Endothelial cell of umbilical vein (primary cell): ENCODE measurements at regions not wholly inside any gene's neighbourhood (a gene's known extent, or its start where the extent isn't known, plus 50 kb on each side); places are given as distances from the start of the nearest gene placed in this dataset.

ENCODE experiments used
- BruUV-seq: library from RNA; stranded (reverse); fragments of 400-500 nt; replicated peaks from 2 replicates; lab custom pipeline; 2021; lab: Mats Ljungman, UMichigan
- CTCF ChIA-PET: fragments of 300-600, 350-600 bp; sonication (Branson Sonifier 250); formaldehyde crosslinking; loops from one replicate; lab custom pipeline; 2021; ENCODE audit warnings: antibody characterized with exemption, inconsistent platforms; lab: Charles Lee
- POLR2A ChIA-PET: fragments of 300-600, 350-600 bp; sonication (Branson Sonifier 250); formaldehyde crosslinking; loops from one replicate; lab custom pipeline; 2021; ENCODE audit warnings: antibody characterized with exemption, inconsistent platforms; lab: Charles Lee
- DNase-seq: peaks from one replicate; pipeline ENCODE4 v3.0.0-alpha.2; 2011; ENCODE audit warnings: low read depth, low spot score
- FAIRE-seq: peaks from 2 replicates; lab custom pipeline; 2011; peaks lifted over from hg19 to GRCh38; lab: Jason Lieb, UNC
- H2AFZ ChIP-seq: 2 replicates; pipeline ENCODE4 v1.6.0; 2012; ENCODE audit warnings: low read depth, low read length, control low read depth, inconsistent platforms
- H3K27ac ChIP-seq: 2 replicates; pipeline ENCODE4 v1.5.1; 2011; ENCODE audit warnings: low read depth, mild to moderate bottlenecking, control low read depth, low read length, moderate library complexity; ENCODE audit not compliant: insufficient read depth
- H3K27me3 ChIP-seq, 2 experiments: 2 replicates each; pipeline versions ENCODE4 v1.6.0 to v1.6.1; 2011; ENCODE audit warnings: low read length in 2 of 2, mixed read lengths in 1 of 2; ENCODE audit not compliant: control insufficient read depth in 2 of 2, insufficient read depth in 2 of 2
- H3K36me3 ChIP-seq, 2 experiments: 2 replicates in 1 of 2; 3 replicates in 1 of 2; pipeline ENCODE4 v1.5.1; 2011; ENCODE audit warnings: low read length in 2 of 2, mild to moderate bottlenecking in 1 of 2, moderate library complexity in 1 of 2; ENCODE audit not compliant: control insufficient read depth in 2 of 2, insufficient read depth in 2 of 2; ENCODE audit errors: extremely low read depth in 1 of 2
- H3K4me1 ChIP-seq: 3 replicates; pipeline ENCODE4 v1.5.1; 2011; ENCODE audit warnings: mild to moderate bottlenecking, low read length; ENCODE audit not compliant: control insufficient read depth, insufficient read depth; ENCODE audit errors: extremely low read depth
- H3K4me2 ChIP-seq: 2 replicates; pipeline ENCODE4 v1.6.1; 2011; ENCODE audit warnings: low read length, control low read depth, mixed read lengths; ENCODE audit not compliant: insufficient read depth
- H3K4me3 ChIP-seq, 3 experiments: fragments of 200-600 bp in 1 of 3; sonication (generic), shearing (Covaris generic) in 1 of 3; replicated peaks in 1 of 3; 2 replicates each; pipeline ENCODE4 v1.5.1; 2011 to 2016; ENCODE audit warnings: control low read depth in 3 of 3, low read length in 3 of 3, mild to moderate bottlenecking in 2 of 3, inconsistent platforms in 1 of 3, low read depth in 1 of 3, moderate library complexity in 1 of 3; ENCODE audit not compliant: insufficient read depth in 1 of 3
- H3K79me2 ChIP-seq: 2 replicates; pipeline ENCODE4 v1.6.0; 2012; ENCODE audit warnings: low read length, inconsistent platforms; ENCODE audit not compliant: control insufficient read depth, insufficient read depth
- H3K9ac ChIP-seq: replicated peaks from 2 replicates; pipeline ENCODE3; 2011; ENCODE audit warnings: low read length, control low read depth; ENCODE audit not compliant: insufficient read depth; ENCODE audit errors: extremely low read depth
- H3K9me1 ChIP-seq: replicated peaks from 3 replicates; pipeline ENCODE4 v1.6.0; 2011; ENCODE audit warnings: mild to moderate bottlenecking, low read length; ENCODE audit not compliant: control insufficient read depth, insufficient read depth; ENCODE audit errors: extremely low read depth
- H3K9me3 ChIP-seq: replicated peaks from 2 replicates; pipeline ENCODE4 v1.5.1; 2012; ENCODE audit warnings: low read length, inconsistent platforms; ENCODE audit not compliant: control insufficient read depth, insufficient read depth
- H4K20me1 ChIP-seq: replicated peaks from 2 replicates; pipeline ENCODE3; 2011; ENCODE audit warnings: mild to moderate bottlenecking, low read length; ENCODE audit not compliant: control insufficient read depth, insufficient read depth; ENCODE audit errors: extremely low read depth
- CTCF ChIP-seq, 2 donors: IDR thresholded peaks; 1 replicate in 1 of 2; 2 replicates in 1 of 2; pipeline ENCODE4 v1.5.1; 2011; ENCODE audit warnings: low read length in 2 of 2, mild to moderate bottlenecking in 2 of 2, moderate library complexity in 2 of 2, control low read depth in 1 of 2, inconsistent platforms in 1 of 2, low read depth in 1 of 2; ENCODE audit not compliant: insufficient read depth in 1 of 2; ENCODE audit errors: extremely low read depth in 1 of 2
- EZH2 ChIP-seq: IDR thresholded peaks from 2 replicates; pipeline ENCODE4 v1.6.1; 2012; ENCODE audit warnings: borderline replicate concordance, low read depth, mild to moderate bottlenecking, moderate library complexity, low read length, inconsistent platforms; ENCODE audit not compliant: severe bottlenecking
- FOS ChIP-seq: IDR thresholded peaks from 2 replicates; pipeline ENCODE4 v1.6.1; 2011; ENCODE audit warnings: mild to moderate bottlenecking, low read length, moderate library complexity, borderline replicate concordance; ENCODE audit not compliant: insufficient read depth
- GATA2 ChIP-seq: IDR thresholded peaks from 2 replicates; pipeline ENCODE4 v1.7.0; 2011; ENCODE audit warnings: low read depth, mild to moderate bottlenecking, moderate library complexity, mixed read lengths, low read length; ENCODE audit not compliant: insufficient read length, insufficient read depth
- JUN ChIP-seq: IDR thresholded peaks from 2 replicates; pipeline ENCODE4 v1.6.1; 2011; ENCODE audit warnings: borderline replicate concordance, low read depth; ENCODE audit not compliant: insufficient read length, insufficient read depth
- MAX ChIP-seq: IDR thresholded peaks from 2 replicates; pipeline ENCODE4 v1.6.1; 2011; ENCODE audit not compliant: insufficient read depth, insufficient read length
- MYC ChIP-seq: IDR thresholded peaks from one replicate; pipeline ENCODE4 v1.6.1; 2011; ENCODE audit warnings: mild to moderate bottlenecking, low read depth, low read length
- POLR2A ChIP-seq: IDR thresholded peaks from 2 replicates; pipeline ENCODE4 v1.6.1; 2012; ENCODE audit warnings: low read depth, mild to moderate bottlenecking, control low read depth, low read length
- POLR2AphosphoS5 ChIP-seq: IDR thresholded peaks from 2 replicates; pipeline ENCODE4 v1.6.1; 2012; ENCODE audit warnings: low read depth, mild to moderate bottlenecking, control low read depth, low read length, moderate library complexity; ENCODE audit not compliant: insufficient read depth
- dilution Hi-C: fragments of 300-500 bp; cut with MboI; formaldehyde crosslinking; loops from one replicate; pipeline ENCODE4 v1.15.0; 2019; ENCODE audit warnings: low sequenced_read_pairs; ENCODE audit not compliant: extremely low pct_ligation_motif_present
- intact Hi-C: fragments of 100-400 bp; cut with micrococcal nuclease; formaldehyde crosslinking; loops from one replicate; pipeline ENCODE4 v1.10.0; 2022

GRCh38 chr2:226076529-226076928, 677.0 kb downstream of the NYAP2 start:
- intact Hi-C loops (no loop called here), dilution Hi-C loops (no loop called here)
- Histone ChIP-seq H3K9me1 (no peaks in the 10 kb centered on the region), H3K9ac (no peak overlapping the region), H3K4me3 (no peak overlapping the region), H3K79me2 (no peaks in the 10 kb centered on the region), H3K27ac (no peak overlapping the region), H3K27me3 (no peaks in the 10 kb centered on the region), H3K36me3 (no peaks in the 10 kb centered on the region), H4K20me1 (no peaks in the 10 kb centered on the region), H3K4me2 (no peak overlapping the region), H2AFZ (no peak overlapping the region), H3K4me1 (no peaks in the 10 kb centered on the region), H3K9me3 (no peaks in the 10 kb centered on the region)
- ChIA-PET POLR2A (no interaction called here), CTCF (no interaction called here)
- no peak for FAIRE-seq
- TF ChIP-seq JUN (no peak), MAX (no peak), POLR2A (no peak), EZH2 (no peak), CTCF (IDR thresholded peaks at IDR 0.05; ENCODE audit: extremely low read depth in 1 of 2, insufficient read depth in 1 of 2, low read depth in 1 of 2, low read length in 2 of 2) (no peak), MYC (no peak), GATA2 (no peak), FOS (no peak), POLR2AphosphoS5 (no peak)
- BruUV-seq = no TSS peak
- DNase-seq = no peak
